Colonic mucosa (tissue), 4 donors: ENCODE measurements at regions not wholly inside any gene's neighbourhood (a gene's known extent, or its start where the extent isn't known, plus 50 kb on each side); places are given as distances from the start of the nearest gene placed in this dataset.
A peak's percentile ranks its signal among the peaks of the same experiment; 100 is the strongest.

ENCODE experiments used
- DNase-seq: peaks from one replicate; pipeline ENCODE4 v3.0.0-alpha.2; 2020
- H3K27ac ChIP-seq: fragments of 200-600 bp; one replicate; pipeline ENCODE4 v1.8.0; 2021
- H3K27me3 ChIP-seq: fragments of 200-600 bp; one replicate; pipeline ENCODE4 v1.8.0; 2021
- H3K36me3 ChIP-seq: fragments of 200-600 bp; one replicate; pipeline ENCODE4 v1.8.0; 2021
- H3K4me1 ChIP-seq: fragments of 200-600 bp; one replicate; pipeline ENCODE4 v1.8.0; 2021; ENCODE audit warnings: mild to moderate bottlenecking
- H3K4me3 ChIP-seq: fragments of 200-600 bp; one replicate; pipeline ENCODE4 v1.8.0; 2021
- H3K9ac ChIP-seq, 2 donors: one replicate each; pipeline ENCODE4 v1.7.0; 2013; ENCODE audit warnings: control low read depth in 2 of 2, low read depth in 2 of 2, low read length in 2 of 2
- H3K9me3 ChIP-seq: fragments of 200-600 bp; one replicate; pipeline ENCODE4 v1.8.0; 2021
- intact Hi-C: fragments of 100-400 bp; cut with DNase I; formaldehyde crosslinking; loops from one replicate; pipeline ENCODE4 v1.14.1; 2022
- TF ChIP-seq, protein P1 (sequence below): fragments of 200-600 bp; IDR thresholded peaks from one replicate; pipeline ENCODE4 v1.8.0; 2022; ENCODE audit warnings: antibody characterized with exemption, mild to moderate bottlenecking
- donor health status: healthy.
- donor health status: DM: no; HTN: no; CAD: no.
- donor health status: DM: no; HTN: no; CAD: no.

- Histone ChIP-seq H3K27ac (peak overlapping the region; percentile 64), H3K4me3 (no peak overlapping the region), H3K9ac (no peak overlapping the region), H3K9me3 (no peaks in the 10 kb centered on the region), H3K36me3 (no peaks in the 10 kb centered on the region), H3K4me1 (no peaks in the 10 kb centered on the region), H3K27me3 (no peaks in the 10 kb centered on the region)
- intact Hi-C loops: no loop called here
- DNase-seq: no peak
- TF ChIP-seq, protein P1, sequence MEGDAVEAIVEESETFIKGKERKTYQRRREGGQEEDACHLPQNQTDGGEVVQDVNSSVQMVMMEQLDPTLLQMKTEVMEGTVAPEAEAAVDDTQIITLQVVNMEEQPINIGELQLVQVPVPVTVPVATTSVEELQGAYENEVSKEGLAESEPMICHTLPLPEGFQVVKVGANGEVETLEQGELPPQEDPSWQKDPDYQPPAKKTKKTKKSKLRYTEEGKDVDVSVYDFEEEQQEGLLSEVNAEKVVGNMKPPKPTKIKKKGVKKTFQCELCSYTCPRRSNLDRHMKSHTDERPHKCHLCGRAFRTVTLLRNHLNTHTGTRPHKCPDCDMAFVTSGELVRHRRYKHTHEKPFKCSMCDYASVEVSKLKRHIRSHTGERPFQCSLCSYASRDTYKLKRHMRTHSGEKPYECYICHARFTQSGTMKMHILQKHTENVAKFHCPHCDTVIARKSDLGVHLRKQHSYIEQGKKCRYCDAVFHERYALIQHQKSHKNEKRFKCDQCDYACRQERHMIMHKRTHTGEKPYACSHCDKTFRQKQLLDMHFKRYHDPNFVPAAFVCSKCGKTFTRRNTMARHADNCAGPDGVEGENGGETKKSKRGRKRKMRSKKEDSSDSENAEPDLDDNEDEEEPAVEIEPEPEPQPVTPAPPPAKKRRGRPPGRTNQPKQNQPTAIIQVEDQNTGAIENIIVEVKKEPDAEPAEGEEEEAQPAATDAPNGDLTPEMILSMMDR: no peak
Measured at GRCh38 chr1:88217386-88217785, 466.7 kb upstream of the PKN2 start.

DNA sequence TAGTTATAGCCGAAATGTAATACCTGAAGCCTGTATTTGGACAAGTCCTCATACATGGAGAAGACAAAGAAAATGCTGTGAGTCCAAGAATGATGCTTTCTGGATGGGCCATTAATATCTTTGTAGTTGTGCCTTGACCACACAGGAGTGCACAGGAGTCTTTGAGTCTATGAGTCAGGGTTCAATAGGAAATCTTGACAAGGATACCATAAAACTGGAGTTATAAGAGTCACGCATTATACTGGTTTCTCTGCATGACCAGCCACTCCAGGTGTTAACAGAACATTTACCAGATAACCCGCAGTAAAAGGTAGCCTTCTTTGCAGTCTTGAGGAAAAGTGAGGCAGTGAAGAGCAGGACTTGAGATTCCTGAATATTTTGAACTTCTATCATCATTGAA is 464.6 kb upstream of the PKN2 start:
- Histone ChIP-seq H3K9ac (no peak overlapping the region), H3K27me3 (no peaks in the 10 kb centered on the region), H3K4me3 (no peak overlapping the region), H3K36me3 (no peaks in the 10 kb centered on the region), H3K9me3 (no peaks in the 10 kb centered on the region), H3K27ac (no peak overlapping the region), H3K4me1 (no peaks in the 10 kb centered on the region)
- no peak for DNase-seq
- TF ChIP-seq, protein P1: no peak
- intact Hi-C loops: no loop called here

- no peak overlapping the region for H3K4me3 ChIP-seq
- no peak overlapping the region for H3K9ac ChIP-seq
- TF ChIP-seq, protein P1: no peak
- no peak overlapping the region for H3K27ac ChIP-seq
- intact Hi-C loops: no loop called here
- no peaks in the 10 kb centered on the region for H3K9me3 ChIP-seq
- H3K4me1 ChIP-seq: no peaks in the 10 kb centered on the region
- no peaks in the 10 kb centered on the region for H3K27me3 ChIP-seq
- H3K36me3 ChIP-seq: no peaks in the 10 kb centered on the region
- no peak for DNase-seq
Measured at GRCh38 chr1:88221411-88221810, 462.7 kb upstream of the PKN2 start.

DNA sequence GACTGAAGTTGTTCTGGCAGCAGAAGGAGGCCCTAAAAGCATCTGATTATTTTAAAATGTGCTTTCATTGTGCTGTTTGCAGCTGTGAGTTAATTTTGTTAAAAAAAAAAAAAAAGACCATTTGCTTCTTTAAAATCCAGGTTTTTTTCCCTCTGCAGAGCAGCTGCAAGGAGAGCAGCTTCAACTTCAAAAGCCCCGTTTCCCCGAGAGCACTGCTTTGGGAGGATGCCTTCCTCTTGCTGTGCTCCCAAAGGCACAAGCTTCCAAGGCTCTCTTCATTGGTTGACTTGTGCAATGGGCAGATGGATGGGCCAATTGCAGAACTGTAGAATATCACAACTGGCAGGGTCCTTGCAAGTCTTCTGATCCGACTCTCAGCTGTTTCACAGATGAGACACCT is 459.2 kb upstream of the PKN2 start:
- H3K27me3 ChIP-seq: no peaks in the 10 kb centered on the region
- no peak for DNase-seq
- no peak overlapping the region for H3K27ac ChIP-seq
- H3K4me3 ChIP-seq: no peak overlapping the region
- intact Hi-C loops: no loop called here
- TF ChIP-seq, protein P1: no peak
- H3K9me3 ChIP-seq: no peaks in the 10 kb centered on the region
- H3K36me3 ChIP-seq: no peaks in the 10 kb centered on the region
- no peaks in the 10 kb centered on the region for H3K4me1 ChIP-seq
- H3K9ac ChIP-seq: no peak overlapping the region

DNA sequence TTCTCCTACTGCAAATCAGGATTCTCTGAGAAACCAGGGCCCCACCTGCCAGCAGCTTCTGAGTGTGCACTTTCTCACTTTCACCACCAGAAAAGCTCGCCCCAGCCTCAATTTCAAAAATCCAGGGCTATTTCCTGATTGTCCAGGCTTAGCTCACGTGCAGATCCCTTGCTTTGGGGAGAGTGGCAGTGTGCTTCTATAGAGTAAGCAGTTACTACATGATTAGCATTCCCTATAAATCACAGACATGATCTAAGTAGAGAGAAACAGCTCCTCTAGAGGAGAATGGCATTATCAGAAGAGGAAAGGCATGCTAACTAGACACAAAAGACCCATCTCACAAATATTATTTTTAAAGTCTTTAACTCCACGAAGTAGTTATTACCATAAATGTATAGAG is 456.0 kb upstream of the PKN2 start:
- Histone ChIP-seq H3K9ac (no peak overlapping the region), H3K4me1 (no peaks in the 10 kb centered on the region), H3K36me3 (no peaks in the 10 kb centered on the region), H3K9me3 (no peaks in the 10 kb centered on the region), H3K27ac (no peak overlapping the region), H3K27me3 (no peaks in the 10 kb centered on the region), H3K4me3 (no peak overlapping the region)
- intact Hi-C loops: no loop called here
- TF ChIP-seq, protein P1: no peak
- no peak for DNase-seq

DNA sequence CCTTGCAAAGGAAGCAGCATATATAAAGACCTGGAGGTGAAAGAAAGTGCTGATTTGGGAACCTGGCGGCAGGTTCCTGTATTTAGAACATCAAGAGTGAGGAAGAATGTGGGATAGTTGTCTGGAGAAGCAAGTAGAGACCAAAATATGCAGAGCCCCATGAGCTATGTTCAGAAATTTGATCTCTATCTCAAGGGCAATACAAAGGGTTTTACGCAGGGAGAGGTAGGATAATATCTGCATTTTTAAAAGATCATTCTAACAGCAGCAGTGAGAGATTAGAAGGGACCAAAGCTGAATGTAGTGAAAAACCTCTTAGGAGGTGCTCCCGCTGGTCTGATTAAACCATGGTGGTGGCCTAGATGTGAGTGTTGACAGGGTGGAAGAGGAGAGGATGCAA is 453.9 kb upstream of the PKN2 start:
- Histone ChIP-seq H3K4me1 (no peaks in the 10 kb centered on the region), H3K27me3 (no peaks in the 10 kb centered on the region), H3K9ac (no peak overlapping the region), H3K4me3 (no peak overlapping the region), H3K36me3 (no peaks in the 10 kb centered on the region), H3K27ac (no peak overlapping the region), H3K9me3 (no peaks in the 10 kb centered on the region)
- intact Hi-C loops: no loop called here
- DNase-seq: no peak
- TF ChIP-seq, protein P1: no peak
